ENCODE measurements at regions not wholly inside any gene's neighbourhood (a gene's known extent, or its start where the extent isn't known, plus 50 kb on each side); places are given as distances from the start of the nearest gene placed in this dataset.

GRCh38 chr3:193826159-193826795 lies 233.3 kb downstream of the OPA1 start:
- TF ChIP-seq, protein P1, sequence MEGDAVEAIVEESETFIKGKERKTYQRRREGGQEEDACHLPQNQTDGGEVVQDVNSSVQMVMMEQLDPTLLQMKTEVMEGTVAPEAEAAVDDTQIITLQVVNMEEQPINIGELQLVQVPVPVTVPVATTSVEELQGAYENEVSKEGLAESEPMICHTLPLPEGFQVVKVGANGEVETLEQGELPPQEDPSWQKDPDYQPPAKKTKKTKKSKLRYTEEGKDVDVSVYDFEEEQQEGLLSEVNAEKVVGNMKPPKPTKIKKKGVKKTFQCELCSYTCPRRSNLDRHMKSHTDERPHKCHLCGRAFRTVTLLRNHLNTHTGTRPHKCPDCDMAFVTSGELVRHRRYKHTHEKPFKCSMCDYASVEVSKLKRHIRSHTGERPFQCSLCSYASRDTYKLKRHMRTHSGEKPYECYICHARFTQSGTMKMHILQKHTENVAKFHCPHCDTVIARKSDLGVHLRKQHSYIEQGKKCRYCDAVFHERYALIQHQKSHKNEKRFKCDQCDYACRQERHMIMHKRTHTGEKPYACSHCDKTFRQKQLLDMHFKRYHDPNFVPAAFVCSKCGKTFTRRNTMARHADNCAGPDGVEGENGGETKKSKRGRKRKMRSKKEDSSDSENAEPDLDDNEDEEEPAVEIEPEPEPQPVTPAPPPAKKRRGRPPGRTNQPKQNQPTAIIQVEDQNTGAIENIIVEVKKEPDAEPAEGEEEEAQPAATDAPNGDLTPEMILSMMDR (IDR thresholded peaks at IDR 0.05), result no peak
- no peak for TF ChIP-seq POLR2A (IDR thresholded peaks at IDR 0.05)

Measured in lower leg skin (tissue), 3 donors.